ENCODE measurements at regions not wholly inside any gene's neighbourhood (a gene's known extent, or its start where the extent isn't known, plus 50 kb on each side); places are given as distances from the start of the nearest gene placed in this dataset.

DNA sequence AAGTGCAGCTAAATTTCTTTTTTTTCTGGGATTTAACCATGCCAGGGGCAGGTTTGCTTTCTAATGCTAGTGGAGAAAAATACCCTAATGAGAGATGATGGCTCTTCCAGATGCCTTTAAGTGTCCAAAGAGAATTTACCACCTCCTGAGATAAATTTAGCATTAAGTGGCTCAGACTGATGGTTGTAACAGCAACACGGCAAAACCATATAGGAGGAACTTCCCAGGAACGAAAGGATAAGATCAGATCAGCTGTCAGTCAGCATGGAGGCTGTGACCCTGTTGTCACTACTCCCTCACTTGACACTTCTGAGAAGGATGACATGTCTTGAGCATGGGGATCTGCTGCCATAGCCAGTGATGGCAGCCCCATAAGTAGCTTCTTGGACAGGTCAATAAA lies 860.0 kb downstream of the QKI start:
- H3K9me3 Mint-ChIP-seq, result peaks cover 0 to 13% (median 6%) of the 10 kb centered on the region in 5 donors
- no peak overlapping the region for H3K4me3 ChIP-seq (ENCODE audit: low read length)
- POLR2A ChIA-PET, result no interaction called here
- no peaks in the 10 kb centered on the region for H3K36me3 Mint-ChIP-seq
- no peaks in the 10 kb centered on the region for H3K4me1 Mint-ChIP-seq
- no peak overlapping the region for H3K27ac Mint-ChIP-seq
- DNase-seq, result no peak
- CTCF ChIA-PET, result no interaction called here
- no peak overlapping the region for H3K4me3 Mint-ChIP-seq
- H3K36me3 ChIP-seq (ENCODE audit: insufficient read depth, low read length), result no peaks in the 10 kb centered on the region
- H3K9me3 ChIP-seq (ENCODE audit: low read length), result no peaks in the 10 kb centered on the region
- H3K27me3 ChIP-seq (ENCODE audit: insufficient read depth, low read length, poor library complexity, severe bottlenecking), result no peaks in the 10 kb centered on the region
- no peaks in the 10 kb centered on the region for H3K4me1 ChIP-seq (ENCODE audit: insufficient read depth, low read length)
- H3K27me3 Mint-ChIP-seq, result no peaks in the 10 kb centered on the region
- no peak overlapping the region for H3K27ac ChIP-seq (ENCODE audit: low read depth, low read length)

DNA sequence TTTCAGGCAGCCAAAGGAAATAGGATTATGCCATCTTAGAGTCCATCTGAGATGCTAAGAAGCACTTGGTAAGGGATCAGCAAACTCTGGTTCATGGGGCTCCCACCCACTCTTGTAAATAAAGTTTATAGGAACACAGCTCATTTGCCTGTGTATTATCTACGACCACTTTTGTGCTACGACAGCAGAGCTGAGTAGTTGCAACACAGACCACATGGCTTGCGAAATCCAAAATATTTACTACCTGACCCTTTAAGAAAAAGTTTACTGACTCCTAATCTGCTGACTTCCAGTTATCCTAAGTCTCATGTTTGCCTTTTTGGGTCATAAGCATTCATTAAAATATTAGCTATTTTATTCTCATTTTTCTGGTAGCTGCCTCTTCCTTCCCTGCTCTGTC lies 859.0 kb downstream of the QKI start:
- Histone ChIP-seq H3K36me3 (ENCODE audit: insufficient read depth, low read length) (no peaks in the 10 kb centered on the region), H3K27me3 (ENCODE audit: insufficient read depth, low read length, poor library complexity, severe bottlenecking) (no peaks in the 10 kb centered on the region), H3K4me1 (ENCODE audit: insufficient read depth, low read length) (no peaks in the 10 kb centered on the region), H3K9me3 (ENCODE audit: low read length) (no peaks in the 10 kb centered on the region), H3K4me3 (ENCODE audit: low read length) (no peak overlapping the region), H3K27ac (ENCODE audit: low read depth, low read length) (no peak overlapping the region)
- Mint-ChIP-seq H3K36me3 (no peaks in the 10 kb centered on the region), H3K4me1 (no peaks in the 10 kb centered on the region), H3K4me3 (no peak overlapping the region), H3K27me3 (no peaks in the 10 kb centered on the region), H3K9me3 (peaks cover 0 to 10% (median 5%) of the 10 kb centered on the region in 5 donors), H3K27ac (no peak overlapping the region)
- ChIA-PET POLR2A (no interaction called here), CTCF (no interaction called here)
- no peak for DNase-seq

DNA sequence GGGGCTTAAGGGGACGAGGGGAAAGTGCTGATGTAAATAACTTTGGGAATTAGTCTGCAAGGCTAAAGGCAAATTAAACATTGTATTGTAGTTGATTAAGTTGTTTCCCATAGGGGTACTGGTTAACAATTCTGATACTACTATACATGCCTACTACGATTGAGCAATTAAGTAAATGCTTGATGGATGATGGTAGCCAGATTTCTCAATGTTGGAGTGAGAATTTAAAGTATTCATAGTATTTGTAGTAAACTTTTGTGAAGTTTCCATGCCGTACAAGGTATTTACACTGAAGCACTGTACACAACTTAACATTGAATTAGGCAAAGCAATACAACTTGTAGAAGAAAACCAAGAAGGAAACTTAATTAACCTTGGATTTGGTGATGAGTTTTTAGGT lies 852.3 kb downstream of the QKI start:
- Histone ChIP-seq H3K4me1 (ENCODE audit: insufficient read depth, low read length) (no peaks in the 10 kb centered on the region), H3K4me3 (ENCODE audit: low read length) (no peak overlapping the region), H3K9me3 (ENCODE audit: low read length) (no peaks in the 10 kb centered on the region), H3K27me3 (ENCODE audit: insufficient read depth, low read length, poor library complexity, severe bottlenecking) (no peaks in the 10 kb centered on the region), H3K36me3 (ENCODE audit: insufficient read depth, low read length) (no peaks in the 10 kb centered on the region), H3K27ac (ENCODE audit: low read depth, low read length) (no peak overlapping the region)
- H3K4me3 Mint-ChIP-seq, result no peak overlapping the region
- no peaks in the 10 kb centered on the region for H3K4me1 Mint-ChIP-seq
- H3K27ac Mint-ChIP-seq, result no peak overlapping the region
- CTCF ChIA-PET, result no interaction called here
- peaks cover 0 to 7% (median 3%) of the 10 kb centered on the region in 5 donors for H3K9me3 Mint-ChIP-seq
- POLR2A ChIA-PET, result no interaction called here
- no peaks in the 10 kb centered on the region for H3K27me3 Mint-ChIP-seq
- no peaks in the 10 kb centered on the region for H3K36me3 Mint-ChIP-seq
- DNase-seq, result no peak

DNA sequence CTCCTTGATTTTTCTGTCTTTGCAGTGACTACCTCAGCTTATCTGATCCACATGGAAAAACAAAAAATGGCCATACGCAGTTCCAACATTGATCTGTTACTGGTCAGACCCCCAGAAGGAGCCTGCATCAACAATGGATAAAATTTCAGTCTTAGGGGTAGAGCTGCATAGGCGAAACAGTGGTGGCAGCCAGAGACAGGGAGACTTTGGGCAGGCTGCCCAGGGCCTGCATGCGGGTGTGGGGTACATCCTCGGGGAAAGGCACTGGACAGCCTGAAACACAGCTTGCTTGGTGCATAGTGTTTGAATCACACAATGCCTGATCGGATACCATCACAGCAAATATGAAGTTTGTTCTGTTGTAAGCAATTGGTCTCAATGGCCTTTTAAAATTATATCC lies 847.8 kb downstream of the QKI start:
- CTCF ChIA-PET, result no interaction called here
- no peaks in the 10 kb centered on the region for H3K4me1 Mint-ChIP-seq
- no peaks in the 10 kb centered on the region for H3K27me3 Mint-ChIP-seq
- H3K9me3 Mint-ChIP-seq, result peaks cover 0 to 8% (median 3%) of the 10 kb centered on the region in 5 donors
- no peak overlapping the region for H3K4me3 ChIP-seq (ENCODE audit: low read length)
- no peaks in the 10 kb centered on the region for H3K36me3 ChIP-seq (ENCODE audit: insufficient read depth, low read length)
- H3K27ac Mint-ChIP-seq, result no peak overlapping the region
- no peaks in the 10 kb centered on the region for H3K9me3 ChIP-seq (ENCODE audit: low read length)
- no peak overlapping the region for H3K27ac ChIP-seq (ENCODE audit: low read depth, low read length)
- no peaks in the 10 kb centered on the region for H3K27me3 ChIP-seq (ENCODE audit: insufficient read depth, low read length, poor library complexity, severe bottlenecking)
- POLR2A ChIA-PET, result no interaction called here
- no peak for DNase-seq
- H3K36me3 Mint-ChIP-seq, result no peaks in the 10 kb centered on the region
- H3K4me1 ChIP-seq (ENCODE audit: insufficient read depth, low read length), result no peaks in the 10 kb centered on the region
- H3K4me3 Mint-ChIP-seq, result no peak overlapping the region

DNA sequence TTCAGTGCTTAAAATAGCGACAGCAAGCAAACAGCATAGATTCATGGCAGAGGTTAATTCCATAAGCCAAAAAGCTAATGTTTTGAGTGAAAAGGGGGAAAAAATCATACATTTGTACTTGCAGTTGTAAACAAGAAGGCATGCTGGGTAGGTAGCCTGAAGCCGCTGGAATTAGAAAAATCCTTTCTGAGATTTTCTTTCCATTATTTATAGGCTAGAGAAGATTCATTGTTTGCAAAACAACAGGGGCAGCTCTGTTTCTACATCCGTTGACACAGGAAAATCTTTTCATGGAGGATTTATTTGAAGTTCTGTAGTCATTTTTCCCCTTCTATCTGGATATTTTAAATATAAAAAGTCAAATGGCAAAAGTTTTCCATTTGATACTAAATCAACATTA lies 843.9 kb downstream of the QKI start:
- Histone ChIP-seq H3K27me3 (ENCODE audit: insufficient read depth, low read length, poor library complexity, severe bottlenecking) (no peaks in the 10 kb centered on the region), H3K4me1 (ENCODE audit: insufficient read depth, low read length) (no peaks in the 10 kb centered on the region), H3K36me3 (ENCODE audit: insufficient read depth, low read length) (no peaks in the 10 kb centered on the region), H3K27ac (ENCODE audit: low read depth, low read length) (no peak overlapping the region), H3K9me3 (ENCODE audit: low read length) (no peaks in the 10 kb centered on the region), H3K4me3 (ENCODE audit: low read length) (no peak overlapping the region)
- Mint-ChIP-seq H3K27me3 (no peaks in the 10 kb centered on the region), H3K4me1 (no peaks in the 10 kb centered on the region), H3K27ac (no peak overlapping the region), H3K9me3 (peaks cover 0 to 12% (median 2%) of the 10 kb centered on the region in 5 donors), H3K4me3 (no peak overlapping the region), H3K36me3 (no peaks in the 10 kb centered on the region)
- no peak for DNase-seq
- CTCF ChIA-PET, result no interaction called here
- POLR2A ChIA-PET, result no interaction called here

DNA sequence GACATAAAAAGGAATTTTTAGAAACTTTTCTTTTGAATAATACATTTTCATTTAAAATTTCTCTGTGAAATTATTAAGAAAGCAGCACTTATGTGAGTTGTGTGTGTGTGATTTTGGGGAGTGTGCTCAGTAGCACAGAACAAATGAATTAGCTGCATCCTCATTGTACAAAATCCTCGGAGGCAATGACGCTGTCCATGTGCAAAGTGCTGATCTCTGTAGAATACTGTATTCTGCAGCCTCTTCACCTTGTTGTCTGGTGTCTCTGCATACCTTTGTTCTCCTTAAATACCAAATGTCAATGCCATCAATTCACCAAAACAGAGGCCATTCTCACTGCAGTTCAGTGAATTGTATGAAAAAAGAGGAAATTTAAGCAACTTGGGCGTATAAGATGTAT lies 838.4 kb downstream of the QKI start:
- Histone ChIP-seq H3K27me3 (ENCODE audit: insufficient read depth, low read length, poor library complexity, severe bottlenecking) (no peaks in the 10 kb centered on the region), H3K9me3 (ENCODE audit: low read length) (no peaks in the 10 kb centered on the region), H3K4me1 (ENCODE audit: insufficient read depth, low read length) (no peaks in the 10 kb centered on the region), H3K4me3 (ENCODE audit: low read length) (no peak overlapping the region), H3K27ac (ENCODE audit: low read depth, low read length) (no peak overlapping the region), H3K36me3 (ENCODE audit: insufficient read depth, low read length) (no peaks in the 10 kb centered on the region)
- no peaks in the 10 kb centered on the region for H3K27me3 Mint-ChIP-seq
- H3K36me3 Mint-ChIP-seq, result no peaks in the 10 kb centered on the region
- ChIA-PET CTCF (no interaction called here), POLR2A (no interaction called here)
- DNase-seq, result no peak
- peaks cover 0 to 8% (median 2%) of the 10 kb centered on the region in 5 donors for H3K9me3 Mint-ChIP-seq
- H3K4me1 Mint-ChIP-seq, result no peaks in the 10 kb centered on the region
- H3K4me3 Mint-ChIP-seq, result no peak overlapping the region
- H3K27ac Mint-ChIP-seq, result no peak overlapping the region

DNA sequence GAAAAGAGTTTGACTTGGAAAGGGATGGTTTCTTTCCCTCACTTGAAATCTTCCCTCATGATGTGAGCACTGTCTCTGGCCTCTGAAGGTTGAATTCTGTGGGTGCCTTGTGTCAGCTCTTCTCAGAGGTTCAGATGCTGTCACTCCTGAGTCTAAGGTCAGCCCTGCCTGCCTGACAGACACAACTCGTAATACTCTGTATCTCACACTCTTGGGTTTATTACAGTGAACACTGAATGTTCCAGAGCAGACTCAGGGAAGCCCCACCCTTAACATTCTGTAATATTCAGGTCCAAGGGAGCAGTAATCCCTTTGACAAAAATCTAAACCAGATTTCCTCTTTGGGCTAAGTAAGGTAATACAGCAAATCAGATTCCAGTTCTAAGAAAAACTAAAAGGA lies 837.8 kb downstream of the QKI start:
- no peaks in the 10 kb centered on the region for H3K4me1 ChIP-seq (ENCODE audit: insufficient read depth, low read length)
- no peaks in the 10 kb centered on the region for H3K27me3 ChIP-seq (ENCODE audit: insufficient read depth, low read length, poor library complexity, severe bottlenecking)
- Mint-ChIP-seq H3K27ac (no peak overlapping the region), H3K4me3 (no peak overlapping the region), H3K9me3 (peaks cover 0 to 8% (median 2%) of the 10 kb centered on the region in 5 donors), H3K4me1 (no peaks in the 10 kb centered on the region), H3K27me3 (no peaks in the 10 kb centered on the region), H3K36me3 (no peaks in the 10 kb centered on the region)
- H3K9me3 ChIP-seq (ENCODE audit: low read length), result no peaks in the 10 kb centered on the region
- no peaks in the 10 kb centered on the region for H3K36me3 ChIP-seq (ENCODE audit: insufficient read depth, low read length)
- POLR2A ChIA-PET, result no interaction called here
- CTCF ChIA-PET, result no interaction called here
- no peak overlapping the region for H3K4me3 ChIP-seq (ENCODE audit: low read length)
- DNase-seq, result no peak
- no peak overlapping the region for H3K27ac ChIP-seq (ENCODE audit: low read depth, low read length)

DNA sequence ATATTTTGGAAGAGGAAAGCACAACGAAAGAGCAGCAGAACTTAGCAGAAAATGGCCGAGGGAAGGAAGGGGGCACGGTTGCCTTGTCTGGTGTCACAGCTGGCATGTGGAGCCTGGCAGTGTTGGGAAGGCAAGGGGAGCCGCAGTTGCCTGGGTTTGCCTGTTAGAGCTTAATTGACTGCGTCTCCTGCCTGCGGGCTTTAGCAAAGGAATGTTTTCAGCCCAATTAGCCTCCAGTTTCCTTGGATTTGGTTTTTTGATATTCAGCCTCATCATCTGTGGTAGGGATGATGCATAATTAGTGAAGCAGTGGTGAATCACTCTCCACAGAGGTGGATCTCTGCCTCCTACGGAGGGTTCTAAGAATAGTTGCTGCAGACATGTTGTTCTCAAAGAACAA lies 832.6 kb downstream of the QKI start:
- Mint-ChIP-seq H3K27ac (no peak overlapping the region), H3K4me3 (no peak overlapping the region), H3K36me3 (no peaks in the 10 kb centered on the region), H3K4me1 (no peaks in the 10 kb centered on the region), H3K9me3 (peaks cover 0 to 6% (median 0%) of the 10 kb centered on the region in 5 donors), H3K27me3 (no peaks in the 10 kb centered on the region)
- Histone ChIP-seq H3K4me3 (ENCODE audit: low read length) (no peak overlapping the region), H3K36me3 (ENCODE audit: insufficient read depth, low read length) (no peaks in the 10 kb centered on the region), H3K4me1 (ENCODE audit: insufficient read depth, low read length) (no peaks in the 10 kb centered on the region), H3K9me3 (ENCODE audit: low read length) (no peaks in the 10 kb centered on the region), H3K27ac (ENCODE audit: low read depth, low read length) (no peak overlapping the region), H3K27me3 (ENCODE audit: insufficient read depth, low read length, poor library complexity, severe bottlenecking) (no peaks in the 10 kb centered on the region)
- POLR2A ChIA-PET, result no interaction called here
- CTCF ChIA-PET, result no interaction called here
- DNase-seq, result no peak

DNA sequence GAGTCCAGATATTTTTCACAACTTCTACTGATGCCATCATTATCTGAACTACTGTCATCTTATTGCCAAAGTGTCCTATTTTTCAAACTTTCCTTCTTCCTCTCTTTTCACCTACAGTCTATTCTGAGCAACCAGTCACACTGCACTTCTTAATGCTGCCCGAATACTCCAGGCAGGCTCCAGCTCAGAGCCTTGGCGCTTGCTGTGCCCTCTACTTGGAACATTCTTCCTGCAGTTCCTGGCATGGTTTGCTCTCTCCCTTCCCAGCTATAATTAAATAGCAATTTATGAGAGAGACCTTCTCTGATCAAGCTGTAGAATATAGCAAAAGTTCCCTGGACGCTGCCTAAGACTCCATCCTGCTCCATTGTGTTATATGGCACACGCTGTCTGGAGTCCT lies 831.6 kb downstream of the QKI start:
- no peak for DNase-seq
- Histone ChIP-seq H3K9me3 (ENCODE audit: low read length) (no peaks in the 10 kb centered on the region), H3K4me3 (ENCODE audit: low read length) (no peak overlapping the region), H3K27me3 (ENCODE audit: insufficient read depth, low read length, poor library complexity, severe bottlenecking) (no peaks in the 10 kb centered on the region), H3K4me1 (ENCODE audit: insufficient read depth, low read length) (no peaks in the 10 kb centered on the region), H3K27ac (ENCODE audit: low read depth, low read length) (no peak overlapping the region), H3K36me3 (ENCODE audit: insufficient read depth, low read length) (no peaks in the 10 kb centered on the region)
- no peak overlapping the region for H3K27ac Mint-ChIP-seq
- H3K27me3 Mint-ChIP-seq, result no peaks in the 10 kb centered on the region
- no peaks in the 10 kb centered on the region for H3K4me1 Mint-ChIP-seq
- H3K36me3 Mint-ChIP-seq, result no peaks in the 10 kb centered on the region
- H3K4me3 Mint-ChIP-seq, result no peak overlapping the region
- peaks cover 0 to 6% (median 0%) of the 10 kb centered on the region in 5 donors for H3K9me3 Mint-ChIP-seq
- ChIA-PET CTCF (no interaction called here), POLR2A (no interaction called here)
